Endothelial cell of umbilical vein (primary cell): ENCODE measurements at regions not wholly inside any gene's neighbourhood (a gene's known extent, or its start where the extent isn't known, plus 50 kb on each side); places are given as distances from the start of the nearest gene placed in this dataset.

Experiments
- BruUV-seq: library from RNA; stranded (reverse); fragments of 400-500 nt; replicated peaks from 2 replicates; lab custom pipeline; 2021; lab: Mats Ljungman, UMichigan
- CTCF ChIA-PET: fragments of 300-600, 350-600 bp; sonication (Branson Sonifier 250); formaldehyde crosslinking; loops from one replicate; lab custom pipeline; 2021; ENCODE audit warnings: antibody characterized with exemption, inconsistent platforms; lab: Charles Lee
- POLR2A ChIA-PET: fragments of 300-600, 350-600 bp; sonication (Branson Sonifier 250); formaldehyde crosslinking; loops from one replicate; lab custom pipeline; 2021; ENCODE audit warnings: antibody characterized with exemption, inconsistent platforms; lab: Charles Lee
- DNase-seq: peaks from one replicate; pipeline ENCODE4 v3.0.0-alpha.2; 2011; ENCODE audit warnings: low read depth, low spot score
- FAIRE-seq: peaks from 2 replicates; lab custom pipeline; 2011; peaks lifted over from hg19 to GRCh38; lab: Jason Lieb, UNC
- H2AFZ ChIP-seq: 2 replicates; pipeline ENCODE4 v1.6.0; 2012; ENCODE audit warnings: low read depth, low read length, control low read depth, inconsistent platforms
- H3K27ac ChIP-seq: 2 replicates; pipeline ENCODE4 v1.5.1; 2011; ENCODE audit warnings: low read depth, mild to moderate bottlenecking, control low read depth, low read length, moderate library complexity; ENCODE audit not compliant: insufficient read depth
- H3K27me3 ChIP-seq, 2 experiments: 2 replicates each; pipeline versions ENCODE4 v1.6.0 to v1.6.1; 2011; ENCODE audit warnings: low read length in 2 of 2, mixed read lengths in 1 of 2; ENCODE audit not compliant: control insufficient read depth in 2 of 2, insufficient read depth in 2 of 2
- H3K36me3 ChIP-seq, 2 experiments: 2 replicates in 1 of 2; 3 replicates in 1 of 2; pipeline ENCODE4 v1.5.1; 2011; ENCODE audit warnings: low read length in 2 of 2, mild to moderate bottlenecking in 1 of 2, moderate library complexity in 1 of 2; ENCODE audit not compliant: control insufficient read depth in 2 of 2, insufficient read depth in 2 of 2; ENCODE audit errors: extremely low read depth in 1 of 2
- H3K4me1 ChIP-seq: 3 replicates; pipeline ENCODE4 v1.5.1; 2011; ENCODE audit warnings: mild to moderate bottlenecking, low read length; ENCODE audit not compliant: control insufficient read depth, insufficient read depth; ENCODE audit errors: extremely low read depth
- H3K4me2 ChIP-seq: 2 replicates; pipeline ENCODE4 v1.6.1; 2011; ENCODE audit warnings: low read length, control low read depth, mixed read lengths; ENCODE audit not compliant: insufficient read depth
- H3K4me3 ChIP-seq, 3 experiments: fragments of 200-600 bp in 1 of 3; sonication (generic), shearing (Covaris generic) in 1 of 3; replicated peaks in 1 of 3; 2 replicates each; pipeline ENCODE4 v1.5.1; 2011 to 2016; ENCODE audit warnings: control low read depth in 3 of 3, low read length in 3 of 3, mild to moderate bottlenecking in 2 of 3, inconsistent platforms in 1 of 3, low read depth in 1 of 3, moderate library complexity in 1 of 3; ENCODE audit not compliant: insufficient read depth in 1 of 3
- H3K79me2 ChIP-seq: 2 replicates; pipeline ENCODE4 v1.6.0; 2012; ENCODE audit warnings: low read length, inconsistent platforms; ENCODE audit not compliant: control insufficient read depth, insufficient read depth
- H3K9ac ChIP-seq: replicated peaks from 2 replicates; pipeline ENCODE3; 2011; ENCODE audit warnings: low read length, control low read depth; ENCODE audit not compliant: insufficient read depth; ENCODE audit errors: extremely low read depth
- H3K9me1 ChIP-seq: replicated peaks from 3 replicates; pipeline ENCODE4 v1.6.0; 2011; ENCODE audit warnings: mild to moderate bottlenecking, low read length; ENCODE audit not compliant: control insufficient read depth, insufficient read depth; ENCODE audit errors: extremely low read depth
- H3K9me3 ChIP-seq: replicated peaks from 2 replicates; pipeline ENCODE4 v1.5.1; 2012; ENCODE audit warnings: low read length, inconsistent platforms; ENCODE audit not compliant: control insufficient read depth, insufficient read depth
- H4K20me1 ChIP-seq: replicated peaks from 2 replicates; pipeline ENCODE3; 2011; ENCODE audit warnings: mild to moderate bottlenecking, low read length; ENCODE audit not compliant: control insufficient read depth, insufficient read depth; ENCODE audit errors: extremely low read depth
- GATA2 ChIP-seq: IDR thresholded peaks from 2 replicates; pipeline ENCODE4 v1.7.0; 2011; ENCODE audit warnings: low read depth, mild to moderate bottlenecking, moderate library complexity, mixed read lengths, low read length; ENCODE audit not compliant: insufficient read length, insufficient read depth
- JUN ChIP-seq: IDR thresholded peaks from 2 replicates; pipeline ENCODE4 v1.6.1; 2011; ENCODE audit warnings: borderline replicate concordance, low read depth; ENCODE audit not compliant: insufficient read length, insufficient read depth
- MYC ChIP-seq: IDR thresholded peaks from one replicate; pipeline ENCODE4 v1.6.1; 2011; ENCODE audit warnings: mild to moderate bottlenecking, low read depth, low read length
- dilution Hi-C: fragments of 300-500 bp; cut with MboI; formaldehyde crosslinking; loops from one replicate; pipeline ENCODE4 v1.15.0; 2019; ENCODE audit warnings: low sequenced_read_pairs; ENCODE audit not compliant: extremely low pct_ligation_motif_present
- intact Hi-C: fragments of 100-400 bp; cut with micrococcal nuclease; formaldehyde crosslinking; loops from one replicate; pipeline ENCODE4 v1.10.0; 2022

DNA sequence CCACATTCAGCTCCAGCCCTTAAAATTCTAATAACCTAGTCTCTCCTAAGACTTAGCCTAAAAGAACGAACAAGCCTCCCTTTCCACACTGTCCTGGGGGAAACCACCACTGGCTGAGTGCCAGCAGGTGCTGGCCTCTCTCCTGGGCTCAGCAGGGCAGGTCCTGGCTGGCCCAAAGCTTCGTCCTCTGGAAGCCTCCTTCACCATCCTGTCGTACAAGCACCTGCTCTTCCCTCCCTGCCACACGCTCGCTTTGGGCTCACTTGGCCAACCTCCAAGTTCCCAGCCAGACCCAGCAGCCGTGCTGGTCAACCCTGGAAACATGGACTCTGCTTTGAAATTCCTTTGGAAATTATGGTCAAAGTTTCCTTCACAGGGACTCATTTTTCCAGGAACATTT, 58.2 kb upstream of the SLC25A33 start:
- ChIA-PET POLR2A (no interaction called here), CTCF (interaction anchor here (0.9 kb wide), 1 partner anchor 10 kb away, joined by 3 read pairs; no protein-coding TSS in a partner anchor)
- no peaks in the 10 kb centered on the region for H3K27me3 ChIP-seq
- intact Hi-C loops (no loop called here), dilution Hi-C loops (no loop called here)
- no peaks in the 10 kb centered on the region for H4K20me1 ChIP-seq
- H3K4me3 ChIP-seq: no peak overlapping the region
- no peaks in the 10 kb centered on the region for H3K9me3 ChIP-seq
- no peak overlapping the region for H3K4me2 ChIP-seq
- no TSS peak for BruUV-seq
- H2AFZ ChIP-seq: no peak overlapping the region
- H3K27ac ChIP-seq: no peak overlapping the region
- no peaks in the 10 kb centered on the region for H3K4me1 ChIP-seq
- FAIRE-seq (no peak), DNase-seq (no peak)
- H3K36me3 ChIP-seq: no peaks in the 10 kb centered on the region
- no peak for TF ChIP-seq MYC
- H3K9ac ChIP-seq: no peak overlapping the region
- no peaks in the 10 kb centered on the region for H3K9me1 ChIP-seq
- H3K79me2 ChIP-seq: no peaks in the 10 kb centered on the region

DNA sequence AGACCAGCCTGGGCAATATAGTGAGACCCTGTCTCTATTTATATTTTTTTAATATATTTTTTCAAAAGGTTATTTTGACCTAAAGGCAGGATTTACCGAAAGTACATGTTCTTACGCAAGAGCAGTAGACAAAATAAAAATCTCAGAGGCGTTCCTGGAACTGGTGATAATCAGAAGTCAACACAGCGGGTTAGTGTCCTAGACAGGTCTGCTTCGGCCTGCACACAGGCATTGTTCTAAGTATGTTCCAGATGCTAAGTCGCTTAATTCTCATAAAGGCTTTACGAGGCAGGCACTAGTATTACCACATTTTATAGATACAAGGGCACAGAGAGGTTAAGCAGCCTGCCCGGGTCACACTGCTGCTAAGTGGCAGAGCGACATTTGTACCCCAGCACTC, 56.9 kb upstream of the SLC25A33 start:
- H2AFZ ChIP-seq: no peak overlapping the region
- BruUV-seq: no TSS peak
- H3K9me3 ChIP-seq: no peaks in the 10 kb centered on the region
- no peaks in the 10 kb centered on the region for H3K79me2 ChIP-seq
- no peak overlapping the region for H3K9ac ChIP-seq
- H3K27me3 ChIP-seq: no peaks in the 10 kb centered on the region
- no peaks in the 10 kb centered on the region for H4K20me1 ChIP-seq
- H3K27ac ChIP-seq: no peak overlapping the region
- intact Hi-C loops (no loop called here), dilution Hi-C loops (no loop called here)
- CTCF ChIA-PET: interaction anchor here (1.1 to 1.9 kb wide), 3 partner anchors 9 to 193 kb away, joined by 4 to 8 read pairs (median 5); no protein-coding TSS in a partner anchor
- FAIRE-seq (no peak), DNase-seq (no peak)
- H3K9me1 ChIP-seq: no peaks in the 10 kb centered on the region
- POLR2A ChIA-PET: no interaction called here
- H3K36me3 ChIP-seq: no peaks in the 10 kb centered on the region
- no peak overlapping the region for H3K4me2 ChIP-seq
- H3K4me3 ChIP-seq: no peak overlapping the region
- H3K4me1 ChIP-seq: no peaks in the 10 kb centered on the region
- TF ChIP-seq JUN: no peak
- TF ChIP-seq GATA2: no peak
